Upper lobe of left lung (tissue), 4 donors: ENCODE measurements at regions not wholly inside any gene's neighbourhood (a gene's known extent, or its start where the extent isn't known, plus 50 kb on each side); places are given as distances from the start of the nearest gene placed in this dataset.

ENCODE experiments used
- CTCF ChIP-seq, 6 experiments: fragments of 450-650 bp in 4 of 6; fragments of 200-600 bp in 2 of 6; sonication (generic) in 2 of 6; IDR thresholded peaks; one replicate each; pipeline ENCODE4 v1.5.1; 2016 to 2019; ENCODE audit warnings: antibody characterized with exemption in 6 of 6
- EP300 ChIP-seq, 4 donors: sonication (generic); formaldehyde crosslinking; IDR thresholded peaks; one replicate each; pipeline ENCODE4 v1.5.1; 2017; ENCODE audit warnings: antibody characterized with exemption in 4 of 4, control low read depth in 2 of 4
- POLR2A ChIP-seq, 4 donors: fragments of 450-650 bp; IDR thresholded peaks; one replicate each; pipeline ENCODE4 v1.5.1; 2016 to 2017; ENCODE audit warnings: antibody characterized with exemption in 4 of 4, mild to moderate bottlenecking in 2 of 4
- POLR2AphosphoS5 ChIP-seq, 2 donors: sonication (generic); formaldehyde crosslinking; IDR thresholded peaks; one replicate each; pipeline ENCODE4 v1.5.1; 2017; ENCODE audit warnings: antibody characterized with exemption in 2 of 2

DNA sequence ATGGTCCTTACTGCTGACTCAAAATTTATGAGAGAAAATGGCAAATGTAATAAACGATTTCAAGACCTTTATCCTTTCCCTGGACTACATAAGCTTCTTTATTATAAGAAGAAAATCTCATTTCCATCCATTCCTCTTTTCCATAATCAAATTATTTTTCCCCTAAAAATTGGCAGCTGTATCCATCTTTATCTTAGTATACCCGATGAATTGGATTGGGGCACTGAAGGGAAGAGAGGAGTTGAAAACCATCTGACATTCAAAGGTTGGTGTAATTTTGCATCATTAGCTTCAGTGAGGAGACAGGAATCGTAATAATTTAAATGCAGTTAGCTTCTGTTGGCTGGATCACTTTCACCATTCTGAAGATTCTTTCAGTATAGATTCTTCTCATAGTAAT is 574.1 kb downstream of the XIRP2 start:
- TF ChIP-seq CTCF (IDR thresholded peaks at IDR 0.05) (no peak), EP300 (IDR thresholded peaks at IDR 0.05) (no peak), POLR2A (IDR thresholded peaks at IDR 0.05) (no peak), POLR2AphosphoS5 (IDR thresholded peaks at IDR 0.05) (no peak)
